SK-N-SH treated with all-trans-retinoic acid at 6 μM for 48 hours (cell line): ENCODE measurements at regions not wholly inside any gene's neighbourhood (a gene's known extent, or its start where the extent isn't known, plus 50 kb on each side); places are given as distances from the start of the nearest gene placed in this dataset.

Source experiments
- ATAC-seq: fragments of 200-7000 bp; cut with Tn5 transposase; 3 replicates; pipeline ENCODE4 v1.9.1; 2020; ENCODE audit warnings: mild to moderate bottlenecking, moderate library complexity
- ARNTL ChIP-seq: fragments of 450-650 bp; formaldehyde crosslinking; IDR thresholded peaks from 2 replicates; pipeline ENCODE4 v1.5.0; 2020; ENCODE audit warnings: low read depth, mild to moderate bottlenecking, moderate library complexity, borderline replicate concordance
- CSDC2 ChIP-seq: fragments of 250-450 bp; sonication (Bioruptor Pico); IDR thresholded peaks from 2 replicates; pipeline ENCODE4 v1.5.0; 2020; ENCODE audit warnings: mild to moderate bottlenecking, moderate library complexity
- GLIS3 ChIP-seq: fragments of 250-450 bp; sonication (Bioruptor Pico); IDR thresholded peaks from 2 replicates; pipeline ENCODE4 v1.5.0; 2020; ENCODE audit warnings: mild to moderate bottlenecking, moderate library complexity
- ISL1 ChIP-seq: fragments of 250-450 bp; sonication (Bioruptor Pico); IDR thresholded peaks from 2 replicates; pipeline ENCODE4 v2.1.2; 2022; ENCODE audit warnings: mild to moderate bottlenecking, moderate library complexity
- OSR1 ChIP-seq: fragments of 250-450 bp; sonication (Bioruptor Pico); IDR thresholded peaks from 2 replicates; pipeline ENCODE4 v1.8.0; 2022; ENCODE audit warnings: moderate library complexity, mild to moderate bottlenecking, inconsistent platforms
- PPARA ChIP-seq: fragments of 250-450 bp; sonication (Bioruptor Pico); IDR thresholded peaks from 2 replicates; pipeline ENCODE4 v1.5.0; 2020; ENCODE audit warnings: mild to moderate bottlenecking, borderline replicate concordance
- RARB ChIP-seq: fragments of 250-450 bp; sonication (Bioruptor Pico); IDR thresholded peaks from 2 replicates; pipeline ENCODE4 v1.8.0; 2021; ENCODE audit warnings: mild to moderate bottlenecking, moderate library complexity
- SNAI2 ChIP-seq: fragments of 250-450 bp; sonication (Bioruptor Pico); IDR thresholded peaks from 2 replicates; pipeline ENCODE4 v1.5.0; 2020; ENCODE audit warnings: mild to moderate bottlenecking, moderate library complexity
- TCF4 ChIP-seq: fragments of 250-450 bp; sonication (Bioruptor Pico); IDR thresholded peaks from 2 replicates; pipeline ENCODE4 v1.8.0; 2021; ENCODE audit warnings: mild to moderate bottlenecking, moderate library complexity, borderline replicate concordance
- TOX ChIP-seq: fragments of 250-450 bp; sonication (Bioruptor Pico); IDR thresholded peaks from 2 replicates; pipeline ENCODE4 v1.8.0; 2021; ENCODE audit warnings: mild to moderate bottlenecking, moderate library complexity, borderline replicate concordance
- ZFP30 ChIP-seq: fragments of 450-650 bp; formaldehyde crosslinking; IDR thresholded peaks from 2 replicates; pipeline ENCODE4 v1.5.0; 2022; ENCODE audit warnings: mild to moderate bottlenecking, moderate library complexity
- ZNF565 ChIP-seq: fragments of 450-650 bp; formaldehyde crosslinking; conservative IDR thresholded peaks from 2 replicates; pipeline ENCODE4 v1.5.0; 2020; ENCODE audit warnings: low read depth, mild to moderate bottlenecking, moderate library complexity
- ZNF70 ChIP-seq: fragments of 450-650 bp; formaldehyde crosslinking; IDR thresholded peaks from 2 replicates; pipeline ENCODE4 v1.5.0; 2020; ENCODE audit warnings: mild to moderate bottlenecking, moderate library complexity
- ZNF8 ChIP-seq: fragments of 450-650 bp; formaldehyde crosslinking; IDR thresholded peaks from 2 replicates; pipeline ENCODE4 v1.5.0; 2020; ENCODE audit warnings: mild to moderate bottlenecking, moderate library complexity
- TF ChIP-seq, protein P1 (sequence below): fragments of 250-450 bp; sonication (Bioruptor Pico); IDR thresholded peaks from 2 replicates; pipeline ENCODE4 v1.5.0; 2020; ENCODE audit warnings: mild to moderate bottlenecking, moderate library complexity
- TF ChIP-seq, protein P2 (sequence below): fragments of 250-450 bp; sonication (Bioruptor Pico); IDR thresholded peaks from 2 replicates; pipeline ENCODE4 v1.8.0; 2021; ENCODE audit warnings: low read depth, mild to moderate bottlenecking, moderate library complexity, borderline replicate concordance
- TF ChIP-seq, protein P3 (sequence below): fragments of 250-450 bp; sonication (Bioruptor Pico); IDR thresholded peaks from 2 replicates; pipeline ENCODE4 v1.8.0; 2020; ENCODE audit warnings: mild to moderate bottlenecking, moderate library complexity, borderline replicate concordance
- TF ChIP-seq, protein P4 (sequence below): fragments of 250-450 bp; sonication (Bioruptor Pico); IDR thresholded peaks from 2 replicates; pipeline ENCODE4 v1.5.1; 2021; ENCODE audit warnings: mild to moderate bottlenecking, moderate library complexity

- TF ChIP-seq ARNTL = no peak
- TF ChIP-seq, protein P1, sequence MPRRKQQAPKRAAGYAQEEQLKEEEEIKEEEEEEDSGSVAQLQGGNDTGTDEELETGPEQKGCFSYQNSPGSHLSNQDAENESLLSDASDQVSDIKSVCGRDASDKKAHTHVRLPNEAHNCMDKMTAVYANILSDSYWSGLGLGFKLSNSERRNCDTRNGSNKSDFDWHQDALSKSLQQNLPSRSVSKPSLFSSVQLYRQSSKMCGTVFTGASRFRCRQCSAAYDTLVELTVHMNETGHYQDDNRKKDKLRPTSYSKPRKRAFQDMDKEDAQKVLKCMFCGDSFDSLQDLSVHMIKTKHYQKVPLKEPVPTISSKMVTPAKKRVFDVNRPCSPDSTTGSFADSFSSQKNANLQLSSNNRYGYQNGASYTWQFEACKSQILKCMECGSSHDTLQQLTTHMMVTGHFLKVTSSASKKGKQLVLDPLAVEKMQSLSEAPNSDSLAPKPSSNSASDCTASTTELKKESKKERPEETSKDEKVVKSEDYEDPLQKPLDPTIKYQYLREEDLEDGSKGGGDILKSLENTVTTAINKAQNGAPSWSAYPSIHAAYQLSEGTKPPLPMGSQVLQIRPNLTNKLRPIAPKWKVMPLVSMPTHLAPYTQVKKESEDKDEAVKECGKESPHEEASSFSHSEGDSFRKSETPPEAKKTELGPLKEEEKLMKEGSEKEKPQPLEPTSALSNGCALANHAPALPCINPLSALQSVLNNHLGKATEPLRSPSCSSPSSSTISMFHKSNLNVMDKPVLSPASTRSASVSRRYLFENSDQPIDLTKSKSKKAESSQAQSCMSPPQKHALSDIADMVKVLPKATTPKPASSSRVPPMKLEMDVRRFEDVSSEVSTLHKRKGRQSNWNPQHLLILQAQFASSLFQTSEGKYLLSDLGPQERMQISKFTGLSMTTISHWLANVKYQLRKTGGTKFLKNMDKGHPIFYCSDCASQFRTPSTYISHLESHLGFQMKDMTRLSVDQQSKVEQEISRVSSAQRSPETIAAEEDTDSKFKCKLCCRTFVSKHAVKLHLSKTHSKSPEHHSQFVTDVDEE (CRISPR knock-in tag) = no peak
- TF ChIP-seq RARB (CRISPR knock-in tag) = no peak
- no peak for TF ChIP-seq ZNF8 (CRISPR knock-in tag)
- TF ChIP-seq CSDC2 = no peak
- TF ChIP-seq TOX (CRISPR knock-in tag) = no peak
- no peak for TF ChIP-seq OSR1 (CRISPR knock-in tag)
- TF ChIP-seq ISL1 = no peak
- TF ChIP-seq TCF4 (CRISPR knock-in tag) = no peak
- TF ChIP-seq, protein P2, sequence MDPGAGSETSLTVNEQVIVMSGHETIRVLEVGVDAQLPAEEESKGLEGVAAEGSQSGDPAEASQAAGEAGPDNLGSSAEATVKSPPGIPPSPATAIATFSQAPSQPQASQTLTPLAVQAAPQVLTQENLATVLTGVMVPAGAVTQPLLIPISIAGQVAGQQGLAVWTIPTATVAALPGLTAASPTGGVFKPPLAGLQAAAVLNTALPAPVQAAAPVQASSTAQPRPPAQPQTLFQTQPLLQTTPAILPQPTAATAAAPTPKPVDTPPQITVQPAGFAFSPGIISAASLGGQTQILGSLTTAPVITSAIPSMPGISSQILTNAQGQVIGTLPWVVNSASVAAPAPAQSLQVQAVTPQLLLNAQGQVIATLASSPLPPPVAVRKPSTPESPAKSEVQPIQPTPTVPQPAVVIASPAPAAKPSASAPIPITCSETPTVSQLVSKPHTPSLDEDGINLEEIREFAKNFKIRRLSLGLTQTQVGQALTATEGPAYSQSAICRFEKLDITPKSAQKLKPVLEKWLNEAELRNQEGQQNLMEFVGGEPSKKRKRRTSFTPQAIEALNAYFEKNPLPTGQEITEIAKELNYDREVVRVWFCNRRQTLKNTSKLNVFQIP = no peak
- TF ChIP-seq, protein P3, sequence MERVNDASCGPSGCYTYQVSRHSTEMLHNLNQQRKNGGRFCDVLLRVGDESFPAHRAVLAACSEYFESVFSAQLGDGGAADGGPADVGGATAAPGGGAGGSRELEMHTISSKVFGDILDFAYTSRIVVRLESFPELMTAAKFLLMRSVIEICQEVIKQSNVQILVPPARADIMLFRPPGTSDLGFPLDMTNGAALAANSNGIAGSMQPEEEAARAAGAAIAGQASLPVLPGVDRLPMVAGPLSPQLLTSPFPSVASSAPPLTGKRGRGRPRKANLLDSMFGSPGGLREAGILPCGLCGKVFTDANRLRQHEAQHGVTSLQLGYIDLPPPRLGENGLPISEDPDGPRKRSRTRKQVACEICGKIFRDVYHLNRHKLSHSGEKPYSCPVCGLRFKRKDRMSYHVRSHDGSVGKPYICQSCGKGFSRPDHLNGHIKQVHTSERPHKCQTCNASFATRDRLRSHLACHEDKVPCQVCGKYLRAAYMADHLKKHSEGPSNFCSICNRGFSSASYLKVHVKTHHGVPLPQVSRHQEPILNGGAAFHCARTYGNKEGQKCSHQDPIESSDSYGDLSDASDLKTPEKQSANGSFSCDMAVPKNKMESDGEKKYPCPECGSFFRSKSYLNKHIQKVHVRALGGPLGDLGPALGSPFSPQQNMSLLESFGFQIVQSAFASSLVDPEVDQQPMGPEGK (CRISPR knock-in tag) = no peak
- TF ChIP-seq, protein P4, sequence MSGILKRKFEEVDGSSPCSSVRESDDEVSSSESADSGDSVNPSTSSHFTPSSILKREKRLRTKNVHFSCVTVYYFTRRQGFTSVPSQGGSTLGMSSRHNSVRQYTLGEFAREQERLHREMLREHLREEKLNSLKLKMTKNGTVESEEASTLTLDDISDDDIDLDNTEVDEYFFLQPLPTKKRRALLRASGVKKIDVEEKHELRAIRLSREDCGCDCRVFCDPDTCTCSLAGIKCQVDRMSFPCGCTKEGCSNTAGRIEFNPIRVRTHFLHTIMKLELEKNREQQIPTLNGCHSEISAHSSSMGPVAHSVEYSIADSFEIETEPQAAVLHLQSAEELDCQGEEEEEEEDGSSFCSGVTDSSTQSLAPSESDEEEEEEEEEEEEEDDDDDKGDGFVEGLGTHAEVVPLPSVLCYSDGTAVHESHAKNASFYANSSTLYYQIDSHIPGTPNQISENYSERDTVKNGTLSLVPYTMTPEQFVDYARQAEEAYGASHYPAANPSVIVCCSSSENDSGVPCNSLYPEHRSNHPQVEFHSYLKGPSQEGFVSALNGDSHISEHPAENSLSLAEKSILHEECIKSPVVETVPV (CRISPR knock-in tag) = no peak
- no peak for TF ChIP-seq ZNF70 (CRISPR knock-in tag)
- TF ChIP-seq SNAI2 = no peak
- no peak for ATAC-seq
These were observed 539.2 kb downstream of the SLC4A3 start for GRCh38 chr2:220166616-220167015.

DNA sequence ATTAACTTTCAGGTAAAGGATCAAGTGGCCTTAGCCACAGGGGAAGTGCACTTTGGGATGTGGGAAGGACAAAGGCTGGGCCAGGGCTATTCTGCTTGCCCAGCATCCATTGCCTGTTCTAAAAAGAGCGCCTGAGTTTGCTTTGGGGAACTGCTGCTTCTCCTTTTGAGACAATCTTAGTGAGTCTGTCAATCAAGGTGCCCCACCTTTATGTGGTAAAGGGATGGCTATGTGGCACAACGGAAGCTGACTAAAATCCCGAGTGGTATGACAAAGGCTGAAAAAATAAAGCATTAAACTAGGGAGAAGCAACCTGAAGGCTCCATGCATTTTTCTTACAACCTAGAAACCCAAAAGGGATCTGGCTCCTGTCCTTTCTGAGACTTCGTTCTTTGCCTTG lies 540.5 kb downstream of the SLC4A3 start:
- TF ChIP-seq RARB (CRISPR knock-in tag) (no peak), ARNTL (no peak), TCF4 (CRISPR knock-in tag) (no peak), SNAI2 (no peak), ISL1 (no peak), OSR1 (CRISPR knock-in tag) (no peak), TOX (CRISPR knock-in tag) (no peak), ZNF70 (CRISPR knock-in tag) (no peak), ZNF565 (CRISPR knock-in tag) (no peak)
- TF ChIP-seq, protein P2 = no peak
- no peak for ATAC-seq

- TF ChIP-seq ZFP30 = no peak
- TF ChIP-seq ZNF8 (CRISPR knock-in tag) = no peak
- no peak for TF ChIP-seq OSR1 (CRISPR knock-in tag)
- no peak for TF ChIP-seq RARB (CRISPR knock-in tag)
- TF ChIP-seq GLIS3 (CRISPR knock-in tag) = no peak
- TF ChIP-seq, protein P4 (CRISPR knock-in tag) = no peak
- TF ChIP-seq TOX (CRISPR knock-in tag) = no peak
- no peak for TF ChIP-seq ZNF565 (CRISPR knock-in tag)
- TF ChIP-seq TCF4 (CRISPR knock-in tag) = no peak
- no peak for TF ChIP-seq CSDC2
- TF ChIP-seq ARNTL = no peak
- TF ChIP-seq PPARA (CRISPR knock-in tag) = no peak
- no peak for ATAC-seq
These were observed 541.6 kb downstream of the SLC4A3 start for GRCh38 chr2:220168891-220169546.
